Mesendoderm (in vitro differentiated cells): ENCODE measurements at regions not wholly inside any gene's neighbourhood (a gene's known extent, or its start where the extent isn't known, plus 50 kb on each side); places are given as distances from the start of the nearest gene placed in this dataset.

Experiments
- DNase-seq: peaks from one replicate; pipeline ENCODE4 v3.0.0; 2013
- H2AK5ac ChIP-seq: 2 replicates; pipeline ENCODE4 v1.6.1; 2013; ENCODE audit warnings: low read length, inconsistent platforms
- H2BK120ac ChIP-seq: 2 replicates; pipeline ENCODE4 v1.6.1; 2013; ENCODE audit warnings: low read depth, mild to moderate bottlenecking, low read length, moderate library complexity, mixed read lengths
- H2BK15ac ChIP-seq: replicated peaks from 2 replicates; pipeline ENCODE4 v1.6.1; 2013; ENCODE audit warnings: low read depth, mild to moderate bottlenecking, moderate library complexity
- H2BK5ac ChIP-seq: 2 replicates; pipeline ENCODE4 v1.6.1; 2013; ENCODE audit warnings: low read length, inconsistent platforms
- H3K18ac ChIP-seq: 2 replicates; pipeline ENCODE4 v1.6.1; 2013; ENCODE audit warnings: mild to moderate bottlenecking, low read length, mixed read lengths
- H3K23ac ChIP-seq: one replicate; pipeline ENCODE4 v1.6.1; 2013; ENCODE audit warnings: low read length
- H3K27ac ChIP-seq: 2 replicates; pipeline ENCODE4 v1.5.1; 2013; ENCODE audit warnings: low read depth, mild to moderate bottlenecking, inconsistent platforms, low read length, moderate library complexity
- H3K27me3 ChIP-seq: 2 replicates; pipeline ENCODE4 v1.6.1; 2013; ENCODE audit warnings: low read length, control low read depth, mild to moderate bottlenecking, inconsistent platforms; ENCODE audit not compliant: insufficient read depth, poor library complexity
- H3K36me3 ChIP-seq: 2 replicates; pipeline ENCODE4 v1.6.1; 2013; ENCODE audit warnings: low read length, inconsistent platforms; ENCODE audit not compliant: control insufficient read depth, insufficient read depth
- H3K4ac ChIP-seq: one replicate; pipeline ENCODE4 v1.6.1; 2013; ENCODE audit warnings: low read depth, mild to moderate bottlenecking, low read length, moderate library complexity
- H3K4me1 ChIP-seq: 2 replicates; pipeline ENCODE4 v1.6.1; 2013; ENCODE audit warnings: low read depth, low read length, inconsistent platforms; ENCODE audit not compliant: control insufficient read depth
- H3K4me2 ChIP-seq: 2 replicates; pipeline ENCODE4 v1.6.1; 2013; ENCODE audit warnings: low read length
- H3K4me3 ChIP-seq: 2 replicates; pipeline ENCODE4 v1.5.1; 2013; ENCODE audit warnings: mild to moderate bottlenecking, low read length
- H3K56ac ChIP-seq: one replicate; pipeline ENCODE4 v1.6.1; 2013; ENCODE audit warnings: low read length
- H3K79me1 ChIP-seq: 2 replicates; pipeline ENCODE4 v1.6.1; 2013; ENCODE audit warnings: low read length, inconsistent platforms
- H3K79me2 ChIP-seq: 2 replicates; pipeline ENCODE4 v1.6.1; 2013; ENCODE audit warnings: mild to moderate bottlenecking, low read length; ENCODE audit not compliant: control insufficient read depth, insufficient read depth
- H3K9ac ChIP-seq: 2 replicates; pipeline ENCODE4 v1.6.1; 2013; ENCODE audit warnings: low read length, inconsistent platforms
- H4K5ac ChIP-seq: one replicate; pipeline ENCODE4 v1.6.1; 2013; ENCODE audit warnings: low read length
- H4K8ac ChIP-seq: one replicate; pipeline ENCODE4 v1.6.1; 2013; ENCODE audit warnings: low read depth, mild to moderate bottlenecking, control low read depth, low read length, moderate library complexity
- WGBS: extraction: QIAGEN DNeasy Blood & Tissue Kit; methylation state at CpG from one replicate; pipeline ENCODE4 v1.1.7; 2013; ENCODE audit warnings: low lambda C conversion rate, missing lambda C conversion rate; ENCODE audit not compliant: insufficient coverage; ENCODE audit errors: extremely low coverage; 5-methylcytosine and 5-hydroxymethylcytosine counted together

- Histone ChIP-seq H3K56ac (no peak overlapping the region), H3K4ac (no peak overlapping the region), H2BK15ac (no peak overlapping the region), H3K79me1 (no peaks in the 10 kb centered on the region), H3K27me3 (no peaks in the 10 kb centered on the region), H2BK5ac (no peak overlapping the region), H3K23ac (no peak overlapping the region), H3K18ac (no peak overlapping the region), H4K5ac (no peak overlapping the region), H3K4me2 (no peak overlapping the region), H2BK120ac (no peak overlapping the region), H2AK5ac (no peak overlapping the region), H4K8ac (no peak overlapping the region), H3K4me1 (no peaks in the 10 kb centered on the region), H3K4me3 (no peak overlapping the region), H3K27ac (no peak overlapping the region), H3K79me2 (no peaks in the 10 kb centered on the region), H3K36me3 (no peaks in the 10 kb centered on the region), H3K9ac (no peak overlapping the region)
- no peak for DNase-seq
- WGBS: no CpG with 5 or more reads among the region's 7 CpGs
Measured at GRCh38 chr12:127678945-127679344, 588.0 kb upstream of the TMEM132C start.

GRCh38 chr12:127680516-127680915 is 586.5 kb upstream of the TMEM132C start:
- Histone ChIP-seq H3K36me3 (no peaks in the 10 kb centered on the region), H3K4me2 (no peak overlapping the region), H3K56ac (no peak overlapping the region), H3K27ac (no peak overlapping the region), H3K27me3 (no peaks in the 10 kb centered on the region), H4K8ac (no peak overlapping the region), H3K4me3 (no peak overlapping the region), H2BK5ac (no peak overlapping the region), H2BK15ac (no peak overlapping the region), H3K79me1 (no peaks in the 10 kb centered on the region), H2BK120ac (no peak overlapping the region), H3K4ac (no peak overlapping the region), H3K4me1 (no peaks in the 10 kb centered on the region), H3K79me2 (no peaks in the 10 kb centered on the region), H3K9ac (no peak overlapping the region), H4K5ac (no peak overlapping the region), H3K23ac (no peak overlapping the region), H3K18ac (no peak overlapping the region), H2AK5ac (no peak overlapping the region)
- no peak for DNase-seq
- no CpG with 5 or more reads among the region's 6 CpGs for WGBS

GRCh38 chr12:127681151-127681754 is 585.7 kb upstream of the TMEM132C start:
- H3K9ac ChIP-seq: no peak overlapping the region
- peak overlapping the region; percentile 12 for H3K18ac ChIP-seq
- no peak overlapping the region for H3K27ac ChIP-seq
- H2AK5ac ChIP-seq: no peak overlapping the region
- DNase-seq: no peak
- no peaks in the 10 kb centered on the region for H3K79me1 ChIP-seq
- no CpG with 5 or more reads among the region's 9 CpGs for WGBS
- no peak overlapping the region for H3K4me3 ChIP-seq
- no peak overlapping the region for H3K4ac ChIP-seq
- H4K8ac ChIP-seq: no peak overlapping the region
- no peak overlapping the region for H3K4me2 ChIP-seq
- no peak overlapping the region for H2BK120ac ChIP-seq
- no peaks in the 10 kb centered on the region for H3K79me2 ChIP-seq
- no peaks in the 10 kb centered on the region for H3K4me1 ChIP-seq
- no peaks in the 10 kb centered on the region for H3K36me3 ChIP-seq
- H3K27me3 ChIP-seq: no peaks in the 10 kb centered on the region
- H2BK5ac ChIP-seq: no peak overlapping the region
- H3K23ac ChIP-seq: no peak overlapping the region
- H4K5ac ChIP-seq: no peak overlapping the region
- H2BK15ac ChIP-seq: no peak overlapping the region
- H3K56ac ChIP-seq: no peak overlapping the region

- Histone ChIP-seq H2BK120ac (no peak overlapping the region), H3K9ac (no peak overlapping the region), H4K5ac (no peak overlapping the region), H3K56ac (no peak overlapping the region), H4K8ac (no peak overlapping the region), H2AK5ac (no peak overlapping the region), H3K79me1 (no peaks in the 10 kb centered on the region), H3K27me3 (no peaks in the 10 kb centered on the region), H3K36me3 (no peaks in the 10 kb centered on the region), H3K4me3 (no peak overlapping the region), H2BK5ac (no peak overlapping the region), H3K23ac (no peak overlapping the region), H3K4me2 (no peak overlapping the region), H2BK15ac (no peak overlapping the region), H3K27ac (no peak overlapping the region), H3K79me2 (no peaks in the 10 kb centered on the region), H3K4ac (no peak overlapping the region), H3K4me1 (no peaks in the 10 kb centered on the region), H3K18ac (no peak overlapping the region)
- no CpG with 5 or more reads among the region's 2 CpGs for WGBS
- no peak for DNase-seq
Measured at GRCh38 chr12:127685491-127685890, 581.5 kb upstream of the TMEM132C start.

- peak; percentile 5 for DNase-seq
- H3K79me1 ChIP-seq: no peaks in the 10 kb centered on the region
- no peaks in the 10 kb centered on the region for H3K79me2 ChIP-seq
- H3K27me3 ChIP-seq: no peaks in the 10 kb centered on the region
- H3K23ac ChIP-seq: no peak overlapping the region
- H3K18ac ChIP-seq: no peak overlapping the region
- H3K36me3 ChIP-seq: no peaks in the 10 kb centered on the region
- no peak overlapping the region for H4K8ac ChIP-seq
- H3K4me3 ChIP-seq: no peak overlapping the region
- WGBS: no CpG with 5 or more reads among the region's 9 CpGs
- H3K56ac ChIP-seq: no peak overlapping the region
- H3K27ac ChIP-seq: no peak overlapping the region
- no peak overlapping the region for H2BK120ac ChIP-seq
- H2AK5ac ChIP-seq: no peak overlapping the region
- H3K4me2 ChIP-seq: no peak overlapping the region
- H3K4me1 ChIP-seq: no peaks in the 10 kb centered on the region
- H4K5ac ChIP-seq: no peak overlapping the region
- no peak overlapping the region for H2BK5ac ChIP-seq
- no peak overlapping the region for H2BK15ac ChIP-seq
- H3K9ac ChIP-seq: no peak overlapping the region
- no peak overlapping the region for H3K4ac ChIP-seq
Measured at GRCh38 chr12:127685931-127686330, 581.0 kb upstream of the TMEM132C start.

- no peak for DNase-seq
- H3K56ac ChIP-seq: no peak overlapping the region
- H3K36me3 ChIP-seq: no peaks in the 10 kb centered on the region
- H3K18ac ChIP-seq: no peak overlapping the region
- no peak overlapping the region for H3K27ac ChIP-seq
- no peak overlapping the region for H3K23ac ChIP-seq
- no CpG with 5 or more reads among the region's 2 CpGs for WGBS
- no peak overlapping the region for H3K4me2 ChIP-seq
- H2AK5ac ChIP-seq: no peak overlapping the region
- no peak overlapping the region for H3K9ac ChIP-seq
- H4K5ac ChIP-seq: no peak overlapping the region
- no peak overlapping the region for H3K4me3 ChIP-seq
- no peak overlapping the region for H4K8ac ChIP-seq
- H2BK120ac ChIP-seq: no peak overlapping the region
- no peak overlapping the region for H3K4ac ChIP-seq
- no peaks in the 10 kb centered on the region for H3K27me3 ChIP-seq
- H3K4me1 ChIP-seq: no peaks in the 10 kb centered on the region
- H3K79me2 ChIP-seq: no peaks in the 10 kb centered on the region
- H3K79me1 ChIP-seq: no peaks in the 10 kb centered on the region
- H2BK5ac ChIP-seq: no peak overlapping the region
- no peak overlapping the region for H2BK15ac ChIP-seq
Measured at GRCh38 chr12:127687181-127687580, 579.8 kb upstream of the TMEM132C start.
